Left renal cortex interstitium (tissue), 4 donors: ENCODE measurements at regions not wholly inside any gene's neighbourhood (a gene's known extent, or its start where the extent isn't known, plus 50 kb on each side); places are given as distances from the start of the nearest gene placed in this dataset.
A peak's percentile ranks its signal among the peaks of the same experiment; 100 is the strongest.
"Not testable (repeated sequence)": the region's sequence is repeated elsewhere in the genome, so short reads cannot be mapped to it uniquely, and the experiment has no call there.

Source experiments
- DNase-seq, 4 donors: peaks; one replicate each; pipeline ENCODE4 v3.0.0-alpha.2; 2013; ENCODE audit warnings: low read depth in 4 of 4, low spot score in 2 of 4, missing footprints in 1 of 4

DNA sequence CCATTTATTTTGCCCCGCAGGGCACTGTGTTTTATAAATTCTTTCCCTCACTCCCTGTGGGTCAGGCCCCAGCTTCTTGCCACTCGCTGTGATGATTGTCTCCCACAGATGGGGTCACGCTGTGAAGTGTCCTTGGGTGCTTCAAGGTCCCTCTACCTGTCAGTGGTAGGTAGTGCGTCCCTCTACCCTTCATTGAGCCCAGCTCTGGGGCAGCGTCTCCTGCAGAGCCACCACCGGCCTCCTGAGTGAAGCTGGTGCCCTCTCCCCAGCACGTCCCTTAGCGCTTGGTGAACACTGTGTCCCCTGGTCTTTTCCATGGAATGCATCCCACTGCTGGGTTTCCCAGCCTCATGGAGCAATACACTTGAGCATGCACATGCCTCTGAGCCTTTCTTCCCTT is 108.2 kb downstream of the NRN1 start:
- DNase-seq, result no peak

- DNase-seq, result no peak
Measured at GRCh38 chr6:5898102-5898501, 108.6 kb downstream of the NRN1 start.

DNA sequence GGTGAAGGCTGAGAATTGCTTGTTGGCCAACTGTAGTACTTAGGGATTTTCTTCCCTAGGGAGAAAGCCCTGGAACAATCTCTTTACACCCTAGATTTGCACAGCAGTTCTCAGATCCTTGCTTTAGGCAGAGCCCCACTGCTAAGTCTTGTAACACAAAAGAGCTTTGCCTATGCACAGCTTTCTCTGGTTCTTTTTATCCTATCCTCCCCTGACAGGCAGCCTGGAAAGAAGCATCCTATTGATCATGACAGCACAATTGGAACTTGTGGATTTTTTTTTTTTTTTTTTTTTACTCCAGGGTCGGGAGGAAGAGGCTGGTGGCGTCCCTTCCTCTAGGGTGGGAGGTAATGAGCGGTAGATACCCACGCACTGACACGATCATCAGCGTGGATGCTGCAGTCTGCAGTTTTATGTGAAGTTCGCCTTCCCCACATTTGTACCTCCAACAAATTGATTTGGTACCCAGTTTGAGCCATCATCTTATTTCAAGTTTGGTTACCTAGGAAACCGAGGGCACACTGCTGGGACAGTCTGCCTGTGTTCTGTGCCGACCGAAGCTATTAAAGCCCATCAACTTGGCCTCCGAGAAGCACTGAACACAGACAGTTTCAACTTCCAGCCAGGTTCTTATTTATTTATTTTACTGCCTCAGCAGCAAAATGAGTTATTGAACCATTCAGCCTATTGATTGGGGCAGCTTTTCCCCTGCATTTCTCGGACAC is 110.1 kb downstream of the NRN1 start:
- no peak for DNase-seq

DNA sequence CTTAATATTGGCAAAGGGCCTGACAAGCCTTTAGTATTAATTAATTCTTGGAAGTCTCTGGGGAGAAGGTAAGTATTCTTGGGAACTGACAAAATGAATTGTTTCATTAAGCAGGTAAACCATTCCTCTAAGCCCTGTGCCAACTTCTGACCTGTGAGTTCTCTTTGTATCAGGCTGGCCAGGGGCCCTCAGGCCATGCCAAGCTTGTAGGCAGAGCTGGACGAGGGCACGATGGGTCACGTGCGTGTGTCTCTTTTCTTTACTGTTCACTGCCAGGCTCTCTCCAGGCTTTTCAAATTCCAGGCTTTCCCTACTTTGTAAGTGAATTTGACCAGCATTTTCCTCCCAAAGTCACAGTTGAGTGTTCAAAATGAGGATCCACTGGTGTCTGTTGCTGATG is 112.4 kb downstream of the NRN1 start:
- no peak for DNase-seq

- no peak for DNase-seq
Measured at GRCh38 chr6:5893295-5893694, 113.4 kb downstream of the NRN1 start.

DNA sequence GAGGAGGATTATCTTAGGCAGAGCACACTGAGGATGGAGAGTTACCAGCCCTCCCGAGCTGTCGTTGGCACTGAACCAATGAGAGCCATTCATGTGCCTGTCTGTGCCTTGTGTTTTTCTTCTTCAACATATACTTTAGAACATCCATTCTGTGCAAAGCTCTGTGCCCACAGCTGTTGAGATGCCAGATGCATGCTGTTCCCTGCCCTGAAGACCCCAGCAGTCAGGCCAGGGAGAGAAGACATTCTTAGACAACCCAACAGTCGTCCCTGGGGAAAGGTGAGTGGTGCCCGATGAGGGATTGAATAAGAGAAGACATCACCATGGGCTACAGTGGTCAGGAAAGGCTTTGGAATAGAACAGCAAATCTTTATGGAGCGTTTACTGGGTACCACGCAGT is 114.1 kb downstream of the NRN1 start:
- DNase-seq, result no peak

GRCh38 chr6:5878792-5879191 is 127.9 kb downstream of the NRN1 start:
- DNase-seq, result no peak

- DNase-seq, result no peak
Measured at GRCh38 chr6:5876076-5876475, 130.6 kb downstream of the NRN1 start.

DNA sequence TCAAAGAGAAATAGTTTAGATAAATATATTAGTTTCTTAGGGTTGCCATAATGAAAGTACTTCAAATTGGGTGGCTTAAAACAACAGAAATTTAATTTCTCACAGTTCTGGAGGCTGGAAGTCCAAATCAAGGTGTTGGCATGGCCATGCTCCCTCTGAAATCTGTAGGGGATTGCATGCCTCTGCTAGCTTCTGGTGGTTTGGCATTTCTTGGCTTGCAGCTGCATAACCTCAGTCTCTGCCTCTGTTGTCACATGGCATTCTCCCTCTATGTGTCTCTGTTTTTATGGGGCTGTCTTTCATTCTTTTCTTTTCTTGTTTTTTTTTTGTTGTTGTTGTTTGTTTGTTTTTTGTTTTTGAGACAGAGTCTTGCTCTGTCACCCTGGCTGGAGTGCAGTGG is 132.7 kb downstream of the NRN1 start:
- not testable (repeated sequence) for DNase-seq

DNA sequence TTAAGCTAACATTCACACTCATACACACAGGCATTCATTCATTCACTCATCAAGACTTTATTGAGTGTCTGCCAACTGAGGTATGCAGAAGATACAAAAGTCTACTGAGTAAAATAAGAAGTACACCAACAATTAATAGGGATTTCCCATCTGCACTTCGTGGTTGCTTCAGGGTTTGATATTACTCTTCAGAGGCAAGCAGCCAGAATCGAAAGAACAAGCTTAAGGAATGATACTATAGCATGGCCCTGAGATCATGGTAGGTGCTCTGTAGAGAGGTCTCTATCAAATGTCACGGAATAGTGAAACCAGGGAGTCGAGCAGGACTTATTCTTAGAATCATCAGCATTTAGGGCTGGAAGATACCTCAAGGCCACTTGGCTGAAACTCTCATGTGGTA is 135.4 kb downstream of the NRN1 start:
- no peak for DNase-seq

- DNase-seq, result no peak
Measured at GRCh38 chr6:5869676-5870075, 137.0 kb downstream of the NRN1 start.

DNA sequence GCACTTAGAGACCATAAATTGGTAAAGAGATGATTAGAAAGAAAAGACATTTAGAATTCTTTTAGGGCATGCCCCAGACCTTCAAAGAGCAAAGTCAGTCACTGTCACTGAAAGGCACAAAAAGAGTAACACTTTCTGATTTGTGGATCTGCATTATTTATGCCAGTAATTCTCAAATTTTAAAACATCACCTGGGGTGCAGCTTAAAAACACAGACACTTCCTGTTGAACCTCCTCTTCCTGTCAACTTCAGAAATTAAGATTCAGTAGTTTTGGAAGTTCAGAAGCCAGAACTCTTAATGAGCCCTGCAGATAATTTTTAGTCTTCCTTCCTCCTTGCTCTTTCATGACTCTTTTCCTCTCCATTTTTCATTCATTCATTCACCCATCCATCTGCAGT is 137.5 kb downstream of the NRN1 start:
- no peak for DNase-seq

- DNase-seq, result peak in 2 of 4 donors; percentile 39 to 41
Measured at GRCh38 chr6:5866547-5867051, 140.1 kb downstream of the NRN1 start.

DNA sequence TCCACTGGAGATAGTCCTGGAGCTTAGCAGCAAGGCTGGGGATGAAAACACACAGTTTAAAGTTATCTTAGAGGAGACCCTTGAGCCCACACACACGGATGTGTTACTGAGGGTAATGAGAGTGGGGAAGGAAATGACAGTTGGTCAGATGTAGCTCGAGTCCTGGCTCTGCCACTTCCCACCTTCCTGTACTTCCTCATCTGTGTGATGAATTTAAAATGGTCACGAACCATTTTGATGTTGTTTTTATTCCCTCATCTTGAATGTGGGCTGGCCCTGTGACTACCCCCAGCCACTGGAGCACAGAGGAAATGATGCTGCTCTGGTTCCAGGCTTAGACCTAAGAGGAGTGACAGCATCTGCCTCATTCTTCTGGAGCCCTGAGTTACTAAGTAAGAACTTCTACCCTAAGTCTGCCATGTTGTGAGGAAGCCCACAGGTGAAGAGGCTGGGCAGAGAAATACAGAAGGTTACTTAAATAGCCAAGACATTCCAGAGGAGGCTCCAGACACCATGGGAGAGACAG is 141.2 kb downstream of the NRN1 start:
- no peak for DNase-seq

DNA sequence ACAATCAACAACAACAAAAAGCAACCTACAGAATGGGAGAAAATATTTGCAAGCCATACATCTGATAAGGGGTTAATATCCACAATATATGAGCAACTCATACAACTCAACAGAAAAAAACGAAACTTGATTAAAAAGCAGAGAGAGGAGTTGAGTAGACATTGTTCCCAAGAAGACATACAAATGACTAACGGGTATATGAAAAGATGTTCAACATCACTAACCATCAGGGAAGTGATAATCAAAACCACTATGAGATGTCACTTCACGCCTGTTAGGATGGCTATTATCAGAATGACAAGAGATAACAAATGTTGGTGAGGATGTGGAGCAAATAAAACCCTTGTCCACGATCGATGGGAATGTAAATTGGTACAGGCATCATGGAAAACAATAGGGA is 145.9 kb downstream of the NRN1 start:
- DNase-seq, result no peak

- no peak for DNase-seq
Measured at GRCh38 chr6:5855787-5856470, 150.8 kb downstream of the NRN1 start.

GRCh38 chr6:5854899-5855298 is 151.8 kb downstream of the NRN1 start:
- DNase-seq, result no peak

GRCh38 chr6:5851261-5851757 is 155.4 kb downstream of the NRN1 start:
- DNase-seq, result peak in 3 of 4 donors; percentile 50 to 65 (median 58)

GRCh38 chr6:5850848-5851255 is 155.9 kb downstream of the NRN1 start:
- DNase-seq, result no peak

DNA sequence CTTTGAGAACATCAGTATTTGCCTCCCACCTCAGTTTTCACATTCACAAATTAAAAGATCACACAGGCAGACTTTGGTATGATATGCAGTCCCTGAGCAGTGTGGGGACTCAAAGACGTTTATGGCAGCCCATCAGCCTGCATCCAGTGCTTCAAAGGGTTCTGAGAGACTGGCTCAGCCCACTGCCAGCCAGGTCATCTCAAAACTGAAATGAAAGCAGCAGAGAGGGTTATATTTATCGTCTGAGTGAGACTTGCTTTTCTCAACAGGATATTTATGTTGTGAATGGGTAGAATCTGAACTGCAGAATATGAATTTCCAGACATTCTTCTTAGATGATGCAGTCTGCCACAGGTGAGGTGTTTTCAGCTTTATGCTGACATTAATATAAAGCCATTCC is 159.8 kb downstream of the NRN1 start:
- DNase-seq, result no peak

DNA sequence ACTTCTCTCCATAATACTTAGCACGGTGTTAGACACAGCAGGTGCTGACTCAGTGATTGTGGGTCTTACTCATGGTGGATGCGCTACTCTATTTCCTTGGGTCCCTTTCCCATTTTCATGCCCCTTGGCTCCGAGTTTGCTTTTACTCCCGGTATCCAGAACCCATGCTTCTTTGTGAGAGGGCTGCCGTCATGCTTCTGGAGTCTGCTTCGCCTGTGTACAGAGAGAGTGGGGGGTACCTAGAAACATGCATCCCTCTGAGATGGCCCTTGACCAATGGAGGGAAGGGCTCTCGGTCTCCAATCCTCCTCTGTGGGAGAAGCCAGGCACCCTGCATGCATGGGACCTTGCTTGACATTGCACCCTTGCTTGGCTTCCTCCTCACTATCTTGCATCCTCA is 160.4 kb downstream of the NRN1 start:
- no peak for DNase-seq

- no peak for DNase-seq
Measured at GRCh38 chr6:5843078-5843477, 163.6 kb downstream of the NRN1 start.
